Prostate gland (tissue), 2 donors: ENCODE measurements at regions not wholly inside any gene's neighbourhood (a gene's known extent, or its start where the extent isn't known, plus 50 kb on each side); places are given as distances from the start of the nearest gene placed in this dataset.

Source experiments
- POLR2A ChIP-seq: fragments of 450-650 bp; IDR thresholded peaks from one replicate; pipeline ENCODE4 v1.6.1; 2016; ENCODE audit warnings: antibody characterized with exemption, mild to moderate bottlenecking
- TF ChIP-seq, protein P1 (sequence below), 4 experiments: fragments of 200-600 bp in 2 of 4; fragments of 450-650 bp in 2 of 4; sonication (generic) in 2 of 4; IDR thresholded peaks; 1 replicate in 3 of 4; 2 replicates in 1 of 4; pipeline ENCODE4 v1.5.1; 2016 to 2019; ENCODE audit warnings: antibody characterized with exemption in 4 of 4, mild to moderate bottlenecking in 2 of 4, moderate library complexity in 2 of 4

DNA sequence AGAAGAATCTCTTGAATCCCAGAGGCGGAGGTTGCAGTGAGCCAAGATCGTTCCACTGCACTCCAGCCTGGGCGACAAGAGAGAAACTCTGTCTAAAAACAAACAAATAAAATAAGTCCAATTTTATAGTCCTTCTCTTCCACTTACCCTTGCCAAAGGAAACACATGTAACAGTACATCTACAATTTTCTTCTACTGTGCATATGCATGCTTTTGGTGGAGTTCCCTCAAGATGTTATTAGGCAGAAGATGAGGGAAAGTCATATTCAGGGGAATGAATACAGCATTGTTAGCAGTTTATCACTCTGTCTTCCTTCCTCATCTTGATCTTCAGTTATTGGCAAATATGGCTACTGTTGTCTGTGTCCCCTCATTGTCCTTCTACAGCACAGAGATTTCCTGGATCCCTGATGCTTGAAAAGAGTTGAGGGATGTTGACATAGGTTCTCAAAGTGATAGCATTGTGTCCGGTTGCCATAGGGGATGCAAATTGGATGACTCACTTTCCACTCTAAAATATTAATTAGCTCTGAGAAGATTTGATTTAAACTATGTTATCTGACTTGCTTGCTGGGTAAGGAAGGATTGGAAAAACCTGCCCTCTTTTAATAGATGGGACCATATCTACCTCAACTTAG, 1173.6 kb downstream of the KCNT2 start:
- no peak for TF ChIP-seq POLR2A
- TF ChIP-seq, protein P1, sequence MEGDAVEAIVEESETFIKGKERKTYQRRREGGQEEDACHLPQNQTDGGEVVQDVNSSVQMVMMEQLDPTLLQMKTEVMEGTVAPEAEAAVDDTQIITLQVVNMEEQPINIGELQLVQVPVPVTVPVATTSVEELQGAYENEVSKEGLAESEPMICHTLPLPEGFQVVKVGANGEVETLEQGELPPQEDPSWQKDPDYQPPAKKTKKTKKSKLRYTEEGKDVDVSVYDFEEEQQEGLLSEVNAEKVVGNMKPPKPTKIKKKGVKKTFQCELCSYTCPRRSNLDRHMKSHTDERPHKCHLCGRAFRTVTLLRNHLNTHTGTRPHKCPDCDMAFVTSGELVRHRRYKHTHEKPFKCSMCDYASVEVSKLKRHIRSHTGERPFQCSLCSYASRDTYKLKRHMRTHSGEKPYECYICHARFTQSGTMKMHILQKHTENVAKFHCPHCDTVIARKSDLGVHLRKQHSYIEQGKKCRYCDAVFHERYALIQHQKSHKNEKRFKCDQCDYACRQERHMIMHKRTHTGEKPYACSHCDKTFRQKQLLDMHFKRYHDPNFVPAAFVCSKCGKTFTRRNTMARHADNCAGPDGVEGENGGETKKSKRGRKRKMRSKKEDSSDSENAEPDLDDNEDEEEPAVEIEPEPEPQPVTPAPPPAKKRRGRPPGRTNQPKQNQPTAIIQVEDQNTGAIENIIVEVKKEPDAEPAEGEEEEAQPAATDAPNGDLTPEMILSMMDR (IDR thresholded peaks at IDR 0.05), result no peak
